ENCODE measurements at regions not wholly inside any gene's neighbourhood (a gene's known extent, or its start where the extent isn't known, plus 50 kb on each side); places are given as distances from the start of the nearest gene placed in this dataset.

- no peak for TF ChIP-seq CTCF (IDR thresholded peaks at IDR 0.05)
Measured at GRCh38 chr10:131621784-131622624, 278.8 kb upstream of the PPP2R2D start.

- TF ChIP-seq CTCF (IDR thresholded peaks at IDR 0.05) = no peak
Measured at GRCh38 chr10:131625041-131625440, 275.8 kb upstream of the PPP2R2D start.

GRCh38 chr10:131626274-131626673, 274.5 kb upstream of the PPP2R2D start:
- TF ChIP-seq CTCF (IDR thresholded peaks at IDR 0.05) = no peak

GRCh38 chr10:131629026-131629770, 271.6 kb upstream of the PPP2R2D start:
- TF ChIP-seq CTCF (IDR thresholded peaks at IDR 0.05) = no peak

GRCh38 chr10:131630772-131631258, 270.0 kb upstream of the PPP2R2D start:
- TF ChIP-seq CTCF (IDR thresholded peaks at IDR 0.05) = no peak

GRCh38 chr10:131631619-131632018, 269.2 kb upstream of the PPP2R2D start:
- TF ChIP-seq CTCF (IDR thresholded peaks at IDR 0.05) = no peak

- TF ChIP-seq CTCF (IDR thresholded peaks at IDR 0.05) = no peak
Measured at GRCh38 chr10:131635564-131636015, 265.2 kb upstream of the PPP2R2D start.

Measured in LNCAP (cell line).